ENCODE measurements at regions not wholly inside any gene's neighbourhood (a gene's known extent, or its start where the extent isn't known, plus 50 kb on each side); places are given as distances from the start of the nearest gene placed in this dataset.

GRCh38 chr5:120037451-120037850 lies 408.1 kb downstream of the FAM170A start:
- no peak for TF ChIP-seq POLR2A (IDR thresholded peaks at IDR 0.05)
- no peak for TF ChIP-seq CTCF (IDR thresholded peaks at IDR 0.05)

Data from tibial nerve (tissue), 3 donors.